ENCODE measurements at regions not wholly inside any gene's neighbourhood (a gene's known extent, or its start where the extent isn't known, plus 50 kb on each side); places are given as distances from the start of the nearest gene placed in this dataset.

- no peak for DNase-seq (ENCODE audit: low read depth in 3 of 3)
Measured at GRCh38 chr7:22563032-22563501, 63.1 kb upstream of the STEAP1B start.

- no peak for DNase-seq (ENCODE audit: low read depth in 3 of 3)
Measured at GRCh38 chr7:22561895-22562593, 62.1 kb upstream of the STEAP1B start.

GRCh38 chr7:22561321-22561811 is 61.4 kb upstream of the STEAP1B start:
- no peak for DNase-seq (ENCODE audit: low read depth in 3 of 3)

- peak; percentile 26 to 34 (median 33) for DNase-seq (ENCODE audit: low read depth in 3 of 3)
Measured at GRCh38 chr7:22559829-22560489, 60.0 kb upstream of the STEAP1B start.

DNA sequence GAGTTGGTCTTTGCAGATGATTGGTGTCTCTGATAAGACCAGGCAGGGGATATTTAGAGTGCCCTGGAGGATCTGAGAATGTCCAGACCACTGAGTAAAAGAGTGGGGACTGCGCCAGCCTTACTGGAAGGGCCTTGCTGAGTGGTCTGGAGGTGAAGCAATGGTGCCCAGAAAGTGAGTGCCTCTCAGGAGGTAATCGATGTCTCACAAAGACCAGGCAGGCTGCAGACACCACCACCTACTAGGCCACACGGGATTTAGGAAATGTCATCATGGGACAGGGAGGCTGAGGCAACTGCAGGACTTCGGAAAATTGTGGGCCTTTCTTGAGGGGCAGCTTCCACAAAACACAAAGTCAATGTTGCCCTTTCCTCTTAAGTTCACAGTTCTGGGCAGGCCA is 57.2 kb upstream of the STEAP1B start:
- DNase-seq (ENCODE audit: low read depth in 3 of 3) = no peak

- no peak for DNase-seq (ENCODE audit: low read depth in 3 of 3)
Measured at GRCh38 chr7:22555476-22555875, 55.5 kb upstream of the STEAP1B start.

DNA sequence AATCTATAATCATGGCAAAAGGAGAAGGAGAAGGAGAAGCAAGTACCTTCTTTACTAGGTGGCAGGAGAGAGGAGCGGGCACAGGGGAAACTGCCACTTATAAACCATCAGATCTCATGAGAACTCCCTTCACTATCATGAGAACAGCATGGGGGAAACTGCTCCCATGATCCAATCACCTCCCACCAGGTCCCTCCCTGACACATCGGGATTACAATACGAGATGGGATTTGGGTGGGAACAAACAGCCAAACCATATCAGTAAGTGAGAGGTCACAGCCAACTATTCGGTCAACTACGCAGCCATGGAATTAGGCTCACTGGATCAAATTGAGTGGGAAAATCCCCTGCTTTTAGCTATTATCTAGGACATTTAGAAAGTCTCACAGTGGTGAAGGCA is 54.2 kb upstream of the STEAP1B start:
- DNase-seq (ENCODE audit: low read depth in 3 of 3) = no peak

DNA sequence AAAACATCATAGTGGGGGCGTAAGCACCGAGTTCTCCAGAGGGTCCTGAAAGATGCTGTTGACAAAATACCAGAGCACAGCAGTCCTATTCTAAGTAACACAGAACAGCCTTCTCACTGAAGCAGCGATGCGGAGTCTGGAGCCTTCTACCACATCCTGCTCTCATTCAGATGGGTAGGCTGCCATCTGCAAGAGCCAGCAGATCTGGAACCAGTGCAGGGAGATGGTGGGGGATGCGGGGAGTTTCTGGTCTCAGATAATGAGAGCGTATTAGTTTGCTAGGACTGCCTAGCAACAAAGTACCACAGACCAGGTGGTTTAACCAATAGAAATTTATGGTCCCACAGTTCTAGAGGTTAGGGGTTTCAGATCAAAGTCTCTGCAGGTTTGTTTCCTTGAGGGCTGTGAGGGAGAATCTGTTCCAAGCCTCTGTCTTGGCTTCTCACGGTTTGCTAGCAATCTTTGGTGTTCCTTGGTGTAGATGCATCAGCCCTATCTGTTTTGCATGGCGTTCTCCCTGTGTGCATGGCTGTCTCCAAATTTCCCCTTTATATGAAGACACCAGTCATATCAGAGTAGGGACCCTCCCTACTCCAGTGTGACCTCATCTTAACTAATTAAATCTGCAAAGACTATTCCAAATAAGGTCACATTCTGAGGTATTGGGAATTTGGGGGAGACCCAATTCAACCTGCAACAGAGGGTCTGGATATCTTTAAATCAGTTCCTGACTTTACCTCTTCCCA is 52.0 kb upstream of the STEAP1B start:
- DNase-seq (ENCODE audit: low read depth in 3 of 3) = no peak

- no peak for DNase-seq (ENCODE audit: low read depth in 3 of 3)
Measured at GRCh38 chr7:22550514-22551030, 50.6 kb upstream of the STEAP1B start.

GRCh38 chr7:22549667-22550513 is 49.9 kb upstream of the STEAP1B start:
- no peak for DNase-seq (ENCODE audit: low read depth in 3 of 3)
